ENCODE measurements at regions not wholly inside any gene's neighbourhood (a gene's known extent, or its start where the extent isn't known, plus 50 kb on each side); places are given as distances from the start of the nearest gene placed in this dataset.
A peak's percentile ranks its signal among the peaks of the same experiment; 100 is the strongest.

DNA sequence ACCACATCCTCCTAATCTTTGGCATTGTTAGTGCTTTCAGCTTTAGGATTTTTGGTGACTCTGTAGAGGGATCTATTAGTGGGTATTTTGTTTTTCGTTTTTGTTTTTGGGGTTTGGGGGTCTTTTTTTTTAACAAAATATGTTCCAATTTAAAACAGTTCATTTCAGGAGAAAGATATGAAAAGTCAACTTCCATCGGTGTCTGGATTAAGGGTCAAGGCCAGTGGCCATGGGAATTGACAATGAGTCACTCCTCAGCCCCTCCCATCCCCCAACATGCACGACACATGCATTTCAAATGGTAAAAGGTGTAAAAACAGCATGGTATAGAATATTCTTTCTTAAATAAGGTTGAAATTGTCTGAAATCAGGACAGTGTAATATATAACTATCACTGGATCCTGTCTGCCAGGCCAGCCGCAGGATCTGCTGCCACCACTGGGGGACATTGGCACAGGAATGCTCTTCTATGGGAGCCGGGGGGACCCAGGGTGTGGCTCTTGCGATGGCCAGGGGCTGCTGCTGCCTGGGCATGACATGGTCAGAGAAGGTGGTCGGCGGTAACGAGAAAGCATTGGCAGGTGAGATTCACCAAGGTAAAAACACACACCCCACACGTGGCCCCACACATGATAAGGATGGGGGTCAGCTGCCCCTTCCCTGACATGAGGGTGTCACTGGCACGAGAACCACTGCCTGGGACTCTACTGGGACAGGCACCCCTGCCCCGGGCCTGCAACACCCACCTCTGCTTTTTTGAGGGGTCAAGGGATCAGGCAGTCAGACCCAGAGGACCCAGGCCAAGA, 126.2 kb upstream of the KCTD7 start:
- Histone ChIP-seq H3K27me3 (ENCODE audit: insufficient read depth, low read length) (peaks cover 2% of the 10 kb centered on the region), H3K36me3 (ENCODE audit: insufficient read depth, low read length) (no peaks in the 10 kb centered on the region), H3K4me3 (ENCODE audit: insufficient read depth, low read depth, low read length) (no peak overlapping the region), H2AFZ (ENCODE audit: low read depth, low read length) (no peak overlapping the region), H3K4me2 (ENCODE audit: low read length) (no peak overlapping the region), H3K9me3 (ENCODE audit: insufficient read depth, low read depth, low read length) (peaks cover 5% of the 10 kb centered on the region), H3K79me2 (ENCODE audit: insufficient read depth, low read length) (no peaks in the 10 kb centered on the region), H4K20me1 (ENCODE audit: insufficient read depth, low read length) (no peaks in the 10 kb centered on the region), H3K9ac (ENCODE audit: low read length) (no peak overlapping the region), H3K4me1 (ENCODE audit: insufficient read depth, low read length) (no peaks in the 10 kb centered on the region), H3K27ac (ENCODE audit: low read depth, low read length) (no peak overlapping the region)
- DNase-seq (ENCODE audit: low read depth) (no peak), FAIRE-seq (no peak)
- H3K36me3 Mint-ChIP-seq (ENCODE audit: low read depth, unreplicated experiment), result peaks cover 2% of the 10 kb centered on the region
- H3K9me3 Mint-ChIP-seq (ENCODE audit: unreplicated experiment), result no peaks in the 10 kb centered on the region
- TF ChIP-seq, protein P1, sequence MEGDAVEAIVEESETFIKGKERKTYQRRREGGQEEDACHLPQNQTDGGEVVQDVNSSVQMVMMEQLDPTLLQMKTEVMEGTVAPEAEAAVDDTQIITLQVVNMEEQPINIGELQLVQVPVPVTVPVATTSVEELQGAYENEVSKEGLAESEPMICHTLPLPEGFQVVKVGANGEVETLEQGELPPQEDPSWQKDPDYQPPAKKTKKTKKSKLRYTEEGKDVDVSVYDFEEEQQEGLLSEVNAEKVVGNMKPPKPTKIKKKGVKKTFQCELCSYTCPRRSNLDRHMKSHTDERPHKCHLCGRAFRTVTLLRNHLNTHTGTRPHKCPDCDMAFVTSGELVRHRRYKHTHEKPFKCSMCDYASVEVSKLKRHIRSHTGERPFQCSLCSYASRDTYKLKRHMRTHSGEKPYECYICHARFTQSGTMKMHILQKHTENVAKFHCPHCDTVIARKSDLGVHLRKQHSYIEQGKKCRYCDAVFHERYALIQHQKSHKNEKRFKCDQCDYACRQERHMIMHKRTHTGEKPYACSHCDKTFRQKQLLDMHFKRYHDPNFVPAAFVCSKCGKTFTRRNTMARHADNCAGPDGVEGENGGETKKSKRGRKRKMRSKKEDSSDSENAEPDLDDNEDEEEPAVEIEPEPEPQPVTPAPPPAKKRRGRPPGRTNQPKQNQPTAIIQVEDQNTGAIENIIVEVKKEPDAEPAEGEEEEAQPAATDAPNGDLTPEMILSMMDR (IDR thresholded peaks at IDR 0.05; ENCODE audit: insufficient read depth, low read depth, low read length), result peak; percentile 14
- TF ChIP-seq EZH2 (IDR thresholded peaks at IDR 0.05; ENCODE audit: insufficient read depth, low read length), result no peak
- no peak overlapping the region for H3K4me3 Mint-ChIP-seq (ENCODE audit: unreplicated experiment)
- no peaks in the 10 kb centered on the region for H3K4me1 Mint-ChIP-seq (ENCODE audit: low read depth, unreplicated experiment)
- H3K27me3 Mint-ChIP-seq (ENCODE audit: low read depth, unreplicated experiment), result peaks cover 2% of the 10 kb centered on the region
- H3K27ac Mint-ChIP-seq (ENCODE audit: unreplicated experiment), result no peak overlapping the region

DNA sequence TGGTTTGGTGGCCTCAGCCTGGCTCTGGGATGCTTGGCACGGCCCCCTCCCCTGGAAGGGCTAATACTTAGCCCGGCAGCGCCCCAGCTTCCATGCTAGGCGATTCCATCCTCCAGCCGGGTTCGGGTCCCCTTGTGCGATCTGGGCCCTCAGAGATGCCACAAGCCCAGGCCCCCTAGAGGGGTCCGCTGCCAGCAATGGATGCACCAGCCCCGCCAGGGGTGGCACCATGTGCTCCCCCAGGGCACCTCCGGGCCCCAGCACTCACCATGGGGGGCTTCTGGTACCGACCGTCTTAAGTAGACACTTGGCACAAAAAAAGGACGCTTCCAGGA, 125.7 kb upstream of the KCTD7 start:
- H3K9ac ChIP-seq (ENCODE audit: low read length), result no peak overlapping the region
- TF ChIP-seq EZH2 (IDR thresholded peaks at IDR 0.05; ENCODE audit: insufficient read depth, low read length), result no peak
- TF ChIP-seq, protein P1 (IDR thresholded peaks at IDR 0.05; ENCODE audit: insufficient read depth, low read depth, low read length), result no peak
- no peak overlapping the region for H3K4me3 Mint-ChIP-seq (ENCODE audit: unreplicated experiment)
- no peaks in the 10 kb centered on the region for H3K4me1 Mint-ChIP-seq (ENCODE audit: low read depth, unreplicated experiment)
- DNase-seq (ENCODE audit: low read depth) (no peak), FAIRE-seq (no peak)
- H2AFZ ChIP-seq (ENCODE audit: low read depth, low read length), result no peak overlapping the region
- H3K4me3 ChIP-seq (ENCODE audit: insufficient read depth, low read depth, low read length), result no peak overlapping the region
- no peak overlapping the region for H3K27ac Mint-ChIP-seq (ENCODE audit: unreplicated experiment)
- peaks cover 2% of the 10 kb centered on the region for H3K36me3 Mint-ChIP-seq (ENCODE audit: low read depth, unreplicated experiment)
- H3K27me3 ChIP-seq (ENCODE audit: insufficient read depth, low read length), result peaks cover 2% of the 10 kb centered on the region
- no peaks in the 10 kb centered on the region for H3K4me1 ChIP-seq (ENCODE audit: insufficient read depth, low read length)
- no peaks in the 10 kb centered on the region for H3K36me3 ChIP-seq (ENCODE audit: insufficient read depth, low read length)
- H3K79me2 ChIP-seq (ENCODE audit: insufficient read depth, low read length), result no peaks in the 10 kb centered on the region
- H3K4me2 ChIP-seq (ENCODE audit: low read length), result no peak overlapping the region
- no peak overlapping the region for H3K27ac ChIP-seq (ENCODE audit: low read depth, low read length)
- H4K20me1 ChIP-seq (ENCODE audit: insufficient read depth, low read length), result no peaks in the 10 kb centered on the region
- no peaks in the 10 kb centered on the region for H3K9me3 Mint-ChIP-seq (ENCODE audit: unreplicated experiment)
- peaks cover 2% of the 10 kb centered on the region for H3K27me3 Mint-ChIP-seq (ENCODE audit: low read depth, unreplicated experiment)
- H3K9me3 ChIP-seq (ENCODE audit: insufficient read depth, low read depth, low read length), result peaks cover 5% of the 10 kb centered on the region

DNA sequence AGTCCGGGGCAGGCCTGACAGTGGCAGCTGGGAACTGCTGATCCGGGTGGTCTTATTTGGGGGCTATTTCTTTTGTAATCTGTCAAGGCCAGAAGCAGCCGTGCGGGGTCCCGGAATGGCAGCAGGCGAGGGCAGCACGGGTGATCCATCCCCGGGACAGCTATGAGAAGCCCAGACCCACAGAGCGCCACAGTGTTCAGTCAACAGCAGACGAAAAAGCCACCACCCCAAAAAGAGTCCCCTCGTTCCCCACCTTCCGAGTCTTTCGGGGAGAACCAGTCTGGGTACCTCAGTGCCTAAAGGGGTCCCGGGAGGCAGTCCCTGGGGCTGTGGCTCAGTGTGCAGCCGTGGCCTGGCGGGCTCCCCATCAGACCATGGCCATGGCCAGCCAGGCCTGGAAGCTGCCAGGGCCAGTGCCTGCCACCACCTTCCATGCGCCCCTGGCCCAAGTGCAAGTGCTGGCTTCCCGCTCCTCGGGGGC, 125.1 kb upstream of the KCTD7 start:
- no peak overlapping the region for H3K4me2 ChIP-seq (ENCODE audit: low read length)
- H3K4me1 ChIP-seq (ENCODE audit: insufficient read depth, low read length), result no peaks in the 10 kb centered on the region
- peaks cover 2% of the 10 kb centered on the region for H3K27me3 Mint-ChIP-seq (ENCODE audit: low read depth, unreplicated experiment)
- no peak for FAIRE-seq
- no peak overlapping the region for H2AFZ ChIP-seq (ENCODE audit: low read depth, low read length)
- H3K4me3 ChIP-seq (ENCODE audit: insufficient read depth, low read depth, low read length), result no peak overlapping the region
- no peaks in the 10 kb centered on the region for H4K20me1 ChIP-seq (ENCODE audit: insufficient read depth, low read length)
- no peaks in the 10 kb centered on the region for H3K79me2 ChIP-seq (ENCODE audit: insufficient read depth, low read length)
- H3K9ac ChIP-seq (ENCODE audit: low read length), result no peak overlapping the region
- no peak overlapping the region for H3K27ac Mint-ChIP-seq (ENCODE audit: unreplicated experiment)
- H3K36me3 ChIP-seq (ENCODE audit: insufficient read depth, low read length), result no peaks in the 10 kb centered on the region
- H3K4me3 Mint-ChIP-seq (ENCODE audit: unreplicated experiment), result no peak overlapping the region
- no peaks in the 10 kb centered on the region for H3K9me3 Mint-ChIP-seq (ENCODE audit: unreplicated experiment)
- H3K27me3 ChIP-seq (ENCODE audit: insufficient read depth, low read length), result peaks cover 2% of the 10 kb centered on the region
- no peaks in the 10 kb centered on the region for H3K4me1 Mint-ChIP-seq (ENCODE audit: low read depth, unreplicated experiment)
- TF ChIP-seq, protein P1 (IDR thresholded peaks at IDR 0.05; ENCODE audit: insufficient read depth, low read depth, low read length), result no peak
- no peak for TF ChIP-seq EZH2 (IDR thresholded peaks at IDR 0.05; ENCODE audit: insufficient read depth, low read length)
- H3K9me3 ChIP-seq (ENCODE audit: insufficient read depth, low read depth, low read length), result peaks cover 5% of the 10 kb centered on the region
- H3K36me3 Mint-ChIP-seq (ENCODE audit: low read depth, unreplicated experiment), result peaks cover 2% of the 10 kb centered on the region
- H3K27ac ChIP-seq (ENCODE audit: low read depth, low read length), result no peak overlapping the region
- no peak for DNase-seq (ENCODE audit: low read depth)
